Chondrocyte (in vitro differentiated cells): ENCODE measurements at regions not wholly inside any gene's neighbourhood (a gene's known extent, or its start where the extent isn't known, plus 50 kb on each side); places are given as distances from the start of the nearest gene placed in this dataset.

Experiments
- DNase-seq: peaks from one replicate; pipeline ENCODE4 v3.0.0; 2021; ENCODE audit warnings: mixed read lengths, low spot score
- H3K27ac Mint-ChIP-seq: one replicate; pipeline ENCODE4 v1.8.0; 2021; ENCODE audit warnings: mild to moderate bottlenecking, moderate library complexity, mixed read lengths; ENCODE audit not compliant: unreplicated experiment
- H3K27me3 Mint-ChIP-seq: 2 replicates; pipeline ENCODE4 v1.8.0; 2021; ENCODE audit warnings: low read depth, mixed read lengths
- H3K36me3 Mint-ChIP-seq: 2 replicates; pipeline ENCODE4 v1.8.0; 2021; ENCODE audit warnings: low read depth, mixed read lengths
- H3K4me1 Mint-ChIP-seq: 2 replicates; pipeline ENCODE4 v1.8.0; 2021; ENCODE audit warnings: low read depth, mild to moderate bottlenecking, mixed read lengths
- H3K4me3 Mint-ChIP-seq: one replicate; pipeline ENCODE4 v1.8.0; 2021; ENCODE audit warnings: mild to moderate bottlenecking, moderate library complexity, mixed read lengths; ENCODE audit not compliant: unreplicated experiment
- H3K9me3 Mint-ChIP-seq: 2 replicates; pipeline ENCODE4 v1.8.0; 2021; ENCODE audit warnings: low read depth, mixed read lengths
- TF ChIP-seq, protein P1 (sequence below): fragments of 200-600 bp; sonication (generic); IDR thresholded peaks from 2 replicates; pipeline ENCODE4 v1.5.0; 2021; ENCODE audit warnings: antibody characterized with exemption, mild to moderate bottlenecking, moderate library complexity

DNA sequence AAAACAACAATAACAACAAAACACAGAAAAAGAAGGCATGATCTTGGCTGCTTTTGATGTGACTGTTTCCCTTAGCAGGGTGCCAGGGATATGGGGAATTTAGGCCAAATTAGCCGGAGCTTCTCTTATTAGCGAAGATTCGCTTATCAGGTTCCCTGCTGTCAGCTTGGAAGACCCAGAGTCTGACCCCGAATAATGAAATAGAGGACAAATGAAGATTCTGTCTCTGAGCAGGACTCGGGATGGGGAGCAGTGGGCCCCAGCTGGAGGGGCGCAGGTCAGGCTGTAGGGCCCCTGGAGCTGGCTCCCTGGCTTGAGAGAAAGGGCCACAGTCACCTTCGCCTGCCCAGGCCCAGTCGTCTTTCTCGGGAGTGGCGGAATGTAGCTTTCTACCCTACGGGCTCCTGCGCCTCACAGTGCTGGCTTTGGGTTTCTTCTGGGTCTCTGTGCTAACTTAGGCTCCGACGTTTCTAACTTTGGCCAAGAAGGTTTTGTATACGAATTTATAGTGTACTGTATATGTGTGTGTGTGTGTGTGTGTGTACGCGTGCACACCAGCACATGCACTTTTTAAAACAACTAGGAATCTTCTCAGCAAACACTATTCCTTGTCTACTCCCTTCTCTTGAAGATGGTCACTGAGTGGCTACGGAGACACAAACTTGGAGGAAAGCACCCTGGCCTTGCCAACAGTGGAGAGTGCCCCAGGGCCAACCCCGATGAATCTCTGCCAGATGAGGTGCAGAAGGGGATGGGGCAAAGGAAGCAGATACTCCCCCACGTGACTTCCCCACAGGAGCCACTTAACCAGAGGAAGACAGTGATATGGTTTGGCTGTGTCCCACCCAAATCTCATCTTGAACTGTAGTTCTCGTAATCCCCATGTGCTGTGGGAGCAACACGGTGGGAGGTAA, 195.6 kb upstream of the COPS8 start:
- TF ChIP-seq, protein P1, sequence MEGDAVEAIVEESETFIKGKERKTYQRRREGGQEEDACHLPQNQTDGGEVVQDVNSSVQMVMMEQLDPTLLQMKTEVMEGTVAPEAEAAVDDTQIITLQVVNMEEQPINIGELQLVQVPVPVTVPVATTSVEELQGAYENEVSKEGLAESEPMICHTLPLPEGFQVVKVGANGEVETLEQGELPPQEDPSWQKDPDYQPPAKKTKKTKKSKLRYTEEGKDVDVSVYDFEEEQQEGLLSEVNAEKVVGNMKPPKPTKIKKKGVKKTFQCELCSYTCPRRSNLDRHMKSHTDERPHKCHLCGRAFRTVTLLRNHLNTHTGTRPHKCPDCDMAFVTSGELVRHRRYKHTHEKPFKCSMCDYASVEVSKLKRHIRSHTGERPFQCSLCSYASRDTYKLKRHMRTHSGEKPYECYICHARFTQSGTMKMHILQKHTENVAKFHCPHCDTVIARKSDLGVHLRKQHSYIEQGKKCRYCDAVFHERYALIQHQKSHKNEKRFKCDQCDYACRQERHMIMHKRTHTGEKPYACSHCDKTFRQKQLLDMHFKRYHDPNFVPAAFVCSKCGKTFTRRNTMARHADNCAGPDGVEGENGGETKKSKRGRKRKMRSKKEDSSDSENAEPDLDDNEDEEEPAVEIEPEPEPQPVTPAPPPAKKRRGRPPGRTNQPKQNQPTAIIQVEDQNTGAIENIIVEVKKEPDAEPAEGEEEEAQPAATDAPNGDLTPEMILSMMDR = no peak
- H3K27me3 Mint-ChIP-seq = no peaks in the 10 kb centered on the region
- no peaks in the 10 kb centered on the region for H3K36me3 Mint-ChIP-seq
- no peaks in the 10 kb centered on the region for H3K9me3 Mint-ChIP-seq
- DNase-seq = no peak
- H3K27ac Mint-ChIP-seq = no peak overlapping the region
- H3K4me1 Mint-ChIP-seq = peaks cover 21% of the 10 kb centered on the region
- H3K4me3 Mint-ChIP-seq = no peak overlapping the region

DNA sequence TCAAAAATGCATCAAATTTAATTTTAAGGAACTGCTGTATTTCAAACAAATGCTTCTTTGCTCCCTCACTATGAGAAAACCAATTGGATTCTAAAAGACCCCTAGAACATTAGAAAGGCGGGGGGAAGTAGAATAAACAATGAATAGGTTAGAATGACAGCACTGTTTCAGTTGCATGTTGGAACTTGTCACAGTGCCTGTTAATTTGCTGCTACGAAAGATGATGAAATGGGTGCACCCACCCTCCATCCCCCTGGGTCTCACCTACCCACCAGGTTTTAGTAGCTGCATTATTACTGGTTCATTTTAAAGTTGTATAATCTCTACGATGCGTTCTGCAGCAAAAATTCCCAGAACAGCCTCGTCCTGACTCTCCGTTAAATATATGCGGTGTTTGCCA, 193.0 kb upstream of the COPS8 start:
- no peaks in the 10 kb centered on the region for H3K27me3 Mint-ChIP-seq
- TF ChIP-seq, protein P1 = no peak
- no peaks in the 10 kb centered on the region for H3K36me3 Mint-ChIP-seq
- DNase-seq = no peak
- H3K4me1 Mint-ChIP-seq = peaks cover 16% of the 10 kb centered on the region
- no peaks in the 10 kb centered on the region for H3K9me3 Mint-ChIP-seq
- no peak overlapping the region for H3K4me3 Mint-ChIP-seq
- H3K27ac Mint-ChIP-seq = no peak overlapping the region

DNA sequence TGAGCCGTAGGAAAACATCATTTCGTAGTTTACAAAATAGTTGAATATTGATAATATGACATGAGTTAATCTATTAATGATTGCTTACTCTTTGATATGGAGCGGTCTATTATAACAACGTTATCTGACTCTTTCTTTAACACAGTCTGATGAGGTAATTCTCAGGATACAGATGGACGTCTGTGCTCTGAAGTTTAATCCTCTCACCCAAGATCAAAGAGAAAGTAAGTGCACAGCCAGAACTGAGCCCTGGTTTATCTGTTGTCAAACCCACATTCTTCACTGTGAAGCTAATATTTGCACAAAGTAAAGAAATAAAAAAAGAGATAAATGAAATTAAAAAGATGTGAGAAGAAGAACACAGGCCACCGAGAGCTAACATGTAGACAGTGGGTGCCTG, 190.9 kb upstream of the COPS8 start:
- H3K9me3 Mint-ChIP-seq = no peaks in the 10 kb centered on the region
- DNase-seq = no peak
- TF ChIP-seq, protein P1 = no peak
- H3K27me3 Mint-ChIP-seq = no peaks in the 10 kb centered on the region
- no peaks in the 10 kb centered on the region for H3K36me3 Mint-ChIP-seq
- H3K27ac Mint-ChIP-seq = no peak overlapping the region
- no peak overlapping the region for H3K4me3 Mint-ChIP-seq
- peaks cover 2% of the 10 kb centered on the region for H3K4me1 Mint-ChIP-seq

DNA sequence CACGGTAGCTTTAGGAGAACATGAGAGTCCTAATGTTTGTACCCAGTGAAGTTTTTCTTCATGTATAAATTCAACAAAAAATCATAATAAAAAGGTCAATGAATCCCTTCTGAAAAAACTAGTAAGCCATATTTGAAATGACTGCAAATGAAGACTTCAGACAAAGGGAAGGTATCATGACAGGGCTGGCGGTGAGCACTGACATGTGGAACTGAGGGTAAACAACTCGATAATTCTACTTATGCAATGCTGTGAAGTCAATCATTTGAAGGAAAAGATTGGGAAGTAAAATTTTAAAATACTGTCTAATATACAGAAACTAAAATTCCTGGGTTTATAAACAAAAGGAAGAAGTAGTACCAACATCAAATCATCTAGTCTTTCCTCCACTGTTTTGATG, 190.2 kb upstream of the COPS8 start:
- H3K9me3 Mint-ChIP-seq = no peaks in the 10 kb centered on the region
- no peaks in the 10 kb centered on the region for H3K36me3 Mint-ChIP-seq
- no peak overlapping the region for H3K27ac Mint-ChIP-seq
- no peaks in the 10 kb centered on the region for H3K27me3 Mint-ChIP-seq
- TF ChIP-seq, protein P1 = no peak
- no peak overlapping the region for H3K4me3 Mint-ChIP-seq
- DNase-seq = no peak
- peaks cover 4% of the 10 kb centered on the region for H3K4me1 Mint-ChIP-seq

DNA sequence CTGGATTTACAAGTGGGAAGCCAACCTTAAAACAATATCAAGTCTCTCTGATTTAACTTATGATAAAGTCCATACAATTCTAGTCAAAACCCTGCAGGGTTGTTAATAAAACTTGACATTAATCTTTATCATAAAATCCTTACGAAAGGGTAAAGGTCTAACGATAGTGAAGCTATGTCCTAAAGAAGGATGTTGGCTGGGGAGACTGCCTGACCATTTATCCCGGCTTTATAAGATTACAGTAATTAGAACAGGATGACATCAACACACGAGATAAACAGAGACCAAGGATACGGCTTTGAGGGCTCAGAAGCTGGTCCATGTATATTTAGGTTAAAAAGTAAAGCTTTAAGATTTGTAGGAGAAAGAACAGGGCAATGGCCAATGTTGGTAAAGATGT, 189.0 kb upstream of the COPS8 start:
- H3K9me3 Mint-ChIP-seq = no peaks in the 10 kb centered on the region
- H3K27me3 Mint-ChIP-seq = no peaks in the 10 kb centered on the region
- H3K4me1 Mint-ChIP-seq = peaks cover 4% of the 10 kb centered on the region
- DNase-seq = no peak
- TF ChIP-seq, protein P1 = no peak
- no peak overlapping the region for H3K27ac Mint-ChIP-seq
- no peaks in the 10 kb centered on the region for H3K36me3 Mint-ChIP-seq
- no peak overlapping the region for H3K4me3 Mint-ChIP-seq
